Endothelial cell of umbilical vein (primary cell): ENCODE measurements at regions not wholly inside any gene's neighbourhood (a gene's known extent, or its start where the extent isn't known, plus 50 kb on each side); places are given as distances from the start of the nearest gene placed in this dataset.

Experiments
- BruUV-seq: library from RNA; stranded (reverse); fragments of 400-500 nt; replicated peaks from 2 replicates; lab custom pipeline; 2021; lab: Mats Ljungman, UMichigan
- CTCF ChIA-PET: fragments of 300-600, 350-600 bp; sonication (Branson Sonifier 250); formaldehyde crosslinking; loops from one replicate; lab custom pipeline; 2021; ENCODE audit warnings: antibody characterized with exemption, inconsistent platforms; lab: Charles Lee
- POLR2A ChIA-PET: fragments of 300-600, 350-600 bp; sonication (Branson Sonifier 250); formaldehyde crosslinking; loops from one replicate; lab custom pipeline; 2021; ENCODE audit warnings: antibody characterized with exemption, inconsistent platforms; lab: Charles Lee
- DNase-seq: peaks from one replicate; pipeline ENCODE4 v3.0.0-alpha.2; 2011; ENCODE audit warnings: low read depth, low spot score
- FAIRE-seq: peaks from 2 replicates; lab custom pipeline; 2011; peaks lifted over from hg19 to GRCh38; lab: Jason Lieb, UNC
- H2AFZ ChIP-seq: 2 replicates; pipeline ENCODE4 v1.6.0; 2012; ENCODE audit warnings: low read depth, low read length, control low read depth, inconsistent platforms
- H3K27ac ChIP-seq: 2 replicates; pipeline ENCODE4 v1.5.1; 2011; ENCODE audit warnings: low read depth, mild to moderate bottlenecking, control low read depth, low read length, moderate library complexity; ENCODE audit not compliant: insufficient read depth
- H3K27me3 ChIP-seq, 2 experiments: 2 replicates each; pipeline versions ENCODE4 v1.6.0 to v1.6.1; 2011; ENCODE audit warnings: low read length in 2 of 2, mixed read lengths in 1 of 2; ENCODE audit not compliant: control insufficient read depth in 2 of 2, insufficient read depth in 2 of 2
- H3K36me3 ChIP-seq, 2 experiments: 2 replicates in 1 of 2; 3 replicates in 1 of 2; pipeline ENCODE4 v1.5.1; 2011; ENCODE audit warnings: low read length in 2 of 2, mild to moderate bottlenecking in 1 of 2, moderate library complexity in 1 of 2; ENCODE audit not compliant: control insufficient read depth in 2 of 2, insufficient read depth in 2 of 2; ENCODE audit errors: extremely low read depth in 1 of 2
- H3K4me1 ChIP-seq: 3 replicates; pipeline ENCODE4 v1.5.1; 2011; ENCODE audit warnings: mild to moderate bottlenecking, low read length; ENCODE audit not compliant: control insufficient read depth, insufficient read depth; ENCODE audit errors: extremely low read depth
- H3K4me2 ChIP-seq: 2 replicates; pipeline ENCODE4 v1.6.1; 2011; ENCODE audit warnings: low read length, control low read depth, mixed read lengths; ENCODE audit not compliant: insufficient read depth
- H3K4me3 ChIP-seq, 3 experiments: fragments of 200-600 bp in 1 of 3; sonication (generic), shearing (Covaris generic) in 1 of 3; replicated peaks in 1 of 3; 2 replicates each; pipeline ENCODE4 v1.5.1; 2011 to 2016; ENCODE audit warnings: control low read depth in 3 of 3, low read length in 3 of 3, mild to moderate bottlenecking in 2 of 3, inconsistent platforms in 1 of 3, low read depth in 1 of 3, moderate library complexity in 1 of 3; ENCODE audit not compliant: insufficient read depth in 1 of 3
- H3K79me2 ChIP-seq: 2 replicates; pipeline ENCODE4 v1.6.0; 2012; ENCODE audit warnings: low read length, inconsistent platforms; ENCODE audit not compliant: control insufficient read depth, insufficient read depth
- H3K9ac ChIP-seq: replicated peaks from 2 replicates; pipeline ENCODE3; 2011; ENCODE audit warnings: low read length, control low read depth; ENCODE audit not compliant: insufficient read depth; ENCODE audit errors: extremely low read depth
- H3K9me1 ChIP-seq: replicated peaks from 3 replicates; pipeline ENCODE4 v1.6.0; 2011; ENCODE audit warnings: mild to moderate bottlenecking, low read length; ENCODE audit not compliant: control insufficient read depth, insufficient read depth; ENCODE audit errors: extremely low read depth
- H3K9me3 ChIP-seq: replicated peaks from 2 replicates; pipeline ENCODE4 v1.5.1; 2012; ENCODE audit warnings: low read length, inconsistent platforms; ENCODE audit not compliant: control insufficient read depth, insufficient read depth
- H4K20me1 ChIP-seq: replicated peaks from 2 replicates; pipeline ENCODE3; 2011; ENCODE audit warnings: mild to moderate bottlenecking, low read length; ENCODE audit not compliant: control insufficient read depth, insufficient read depth; ENCODE audit errors: extremely low read depth
- CTCF ChIP-seq, 2 donors: IDR thresholded peaks; 1 replicate in 1 of 2; 2 replicates in 1 of 2; pipeline ENCODE4 v1.5.1; 2011; ENCODE audit warnings: low read length in 2 of 2, mild to moderate bottlenecking in 2 of 2, moderate library complexity in 2 of 2, control low read depth in 1 of 2, inconsistent platforms in 1 of 2, low read depth in 1 of 2; ENCODE audit not compliant: insufficient read depth in 1 of 2; ENCODE audit errors: extremely low read depth in 1 of 2
- GATA2 ChIP-seq: IDR thresholded peaks from 2 replicates; pipeline ENCODE4 v1.7.0; 2011; ENCODE audit warnings: low read depth, mild to moderate bottlenecking, moderate library complexity, mixed read lengths, low read length; ENCODE audit not compliant: insufficient read length, insufficient read depth
- JUN ChIP-seq: IDR thresholded peaks from 2 replicates; pipeline ENCODE4 v1.6.1; 2011; ENCODE audit warnings: borderline replicate concordance, low read depth; ENCODE audit not compliant: insufficient read length, insufficient read depth
- MAX ChIP-seq: IDR thresholded peaks from 2 replicates; pipeline ENCODE4 v1.6.1; 2011; ENCODE audit not compliant: insufficient read depth, insufficient read length
- MYC ChIP-seq: IDR thresholded peaks from one replicate; pipeline ENCODE4 v1.6.1; 2011; ENCODE audit warnings: mild to moderate bottlenecking, low read depth, low read length
- POLR2A ChIP-seq: IDR thresholded peaks from 2 replicates; pipeline ENCODE4 v1.6.1; 2012; ENCODE audit warnings: low read depth, mild to moderate bottlenecking, control low read depth, low read length
- dilution Hi-C: fragments of 300-500 bp; cut with MboI; formaldehyde crosslinking; loops from one replicate; pipeline ENCODE4 v1.15.0; 2019; ENCODE audit warnings: low sequenced_read_pairs; ENCODE audit not compliant: extremely low pct_ligation_motif_present
- intact Hi-C: fragments of 100-400 bp; cut with micrococcal nuclease; formaldehyde crosslinking; loops from one replicate; pipeline ENCODE4 v1.10.0; 2022

GRCh38 chr18:78796693-78797455 lies 182.7 kb upstream of the SALL3 start:
- Histone ChIP-seq H3K4me3 (no peak overlapping the region), H3K79me2 (no peaks in the 10 kb centered on the region), H4K20me1 (no peaks in the 10 kb centered on the region), H3K9me3 (peaks cover 13% of the 10 kb centered on the region), H3K4me2 (no peak overlapping the region), H3K36me3 (no peaks in the 10 kb centered on the region), H2AFZ (no peak overlapping the region), H3K27me3 (no peaks in the 10 kb centered on the region), H3K9ac (no peak overlapping the region), H3K9me1 (no peaks in the 10 kb centered on the region), H3K4me1 (no peaks in the 10 kb centered on the region), H3K27ac (no peak overlapping the region)
- POLR2A ChIA-PET, result no interaction called here
- no TSS peak for BruUV-seq
- DNase-seq (no peak), FAIRE-seq (no peak)
- TF ChIP-seq POLR2A (no peak), GATA2 (no peak), CTCF (IDR thresholded peaks at IDR 0.05; ENCODE audit: extremely low read depth in 1 of 2, insufficient read depth in 1 of 2, low read depth in 1 of 2, low read length in 2 of 2) (no peak), MYC (no peak), JUN (no peak), MAX (no peak)
- dilution Hi-C loops (no loop called here), intact Hi-C loops (no loop called here)
- CTCF ChIA-PET, result no interaction called here
